DMS 273 treated with DMSO at 0.1 percent for 48 hours (cell line): ENCODE measurements at regions not wholly inside any gene's neighbourhood (a gene's known extent, or its start where the extent isn't known, plus 50 kb on each side); places are given as distances from the start of the nearest gene placed in this dataset.

ENCODE experiments used
- DNase-seq: peaks from one replicate; lab custom pipeline; 2025; lab: John Stamatoyannopoulos, UW

DNA sequence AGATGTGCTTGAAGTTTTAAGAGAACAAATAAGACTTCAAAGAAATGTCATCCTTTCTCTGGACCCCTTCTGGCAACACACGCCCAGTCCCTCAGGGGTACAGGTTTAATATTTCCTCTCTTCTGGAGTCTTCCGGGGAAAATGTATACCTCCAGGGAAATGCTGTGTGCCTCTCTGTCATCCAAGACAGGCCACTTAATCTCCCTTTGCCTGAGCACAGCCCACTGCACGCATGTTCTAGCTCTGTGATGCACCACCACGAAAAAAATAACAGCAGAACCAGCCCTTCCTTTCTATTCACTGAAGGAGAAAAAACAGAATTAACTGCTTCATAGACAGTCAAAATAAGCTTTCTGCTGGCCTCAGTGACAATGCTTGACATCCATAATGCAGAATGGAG lies 140.1 kb downstream of the RBFOX3 start:
- DNase-seq: no peak

DNA sequence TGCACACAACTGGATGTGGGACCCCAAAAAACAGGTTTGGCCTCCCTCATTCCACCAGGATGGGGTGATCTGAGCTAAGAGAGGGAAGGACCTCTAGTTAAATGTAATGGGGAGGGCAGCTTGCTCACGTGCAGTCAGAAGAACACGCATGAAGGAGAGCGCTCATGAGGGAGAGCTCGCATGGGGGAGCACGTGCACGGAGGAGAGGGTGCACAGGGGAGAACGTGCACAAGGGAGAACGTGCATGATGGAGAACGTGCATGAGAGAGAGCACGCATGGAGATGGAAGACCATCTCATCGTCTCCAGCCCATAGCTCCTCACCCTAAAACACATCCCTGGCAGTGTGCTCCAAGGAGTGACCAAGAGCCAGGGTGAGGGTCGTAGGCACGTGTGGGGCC lies 141.2 kb downstream of the RBFOX3 start:
- DNase-seq: no peak

DNA sequence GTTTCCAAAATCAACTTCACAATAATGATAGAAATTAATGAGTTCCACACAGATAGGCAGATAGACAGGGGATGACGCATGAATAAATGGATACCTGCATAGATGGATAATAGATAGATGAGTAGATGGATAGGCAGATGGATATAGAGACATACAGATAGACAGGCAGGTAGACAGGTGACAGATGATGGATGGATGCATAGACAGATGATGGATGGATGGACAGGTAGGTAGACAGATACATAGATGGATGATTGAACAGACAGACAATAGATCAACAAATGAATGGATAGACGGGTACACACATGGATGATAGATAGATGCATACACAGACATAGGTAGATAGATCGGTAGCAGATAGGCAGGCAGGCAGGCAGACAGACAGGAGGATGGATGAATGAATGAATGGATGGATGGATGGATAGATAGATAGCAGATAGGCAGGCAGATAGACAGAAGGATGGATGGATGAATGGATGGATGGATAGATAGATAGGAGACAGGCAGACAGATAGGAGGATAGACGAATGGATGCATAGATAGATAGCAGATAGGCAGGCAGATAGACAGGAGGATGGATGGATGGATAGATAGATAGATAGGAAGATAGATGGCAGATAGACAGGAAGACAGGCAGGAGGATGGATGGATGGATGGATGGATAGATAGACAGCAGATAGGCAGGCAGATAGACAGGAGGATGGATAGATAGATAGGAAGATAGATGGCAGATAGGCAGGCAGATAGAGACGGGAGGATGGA lies 142.5 kb downstream of the RBFOX3 start:
- no peak for DNase-seq

DNA sequence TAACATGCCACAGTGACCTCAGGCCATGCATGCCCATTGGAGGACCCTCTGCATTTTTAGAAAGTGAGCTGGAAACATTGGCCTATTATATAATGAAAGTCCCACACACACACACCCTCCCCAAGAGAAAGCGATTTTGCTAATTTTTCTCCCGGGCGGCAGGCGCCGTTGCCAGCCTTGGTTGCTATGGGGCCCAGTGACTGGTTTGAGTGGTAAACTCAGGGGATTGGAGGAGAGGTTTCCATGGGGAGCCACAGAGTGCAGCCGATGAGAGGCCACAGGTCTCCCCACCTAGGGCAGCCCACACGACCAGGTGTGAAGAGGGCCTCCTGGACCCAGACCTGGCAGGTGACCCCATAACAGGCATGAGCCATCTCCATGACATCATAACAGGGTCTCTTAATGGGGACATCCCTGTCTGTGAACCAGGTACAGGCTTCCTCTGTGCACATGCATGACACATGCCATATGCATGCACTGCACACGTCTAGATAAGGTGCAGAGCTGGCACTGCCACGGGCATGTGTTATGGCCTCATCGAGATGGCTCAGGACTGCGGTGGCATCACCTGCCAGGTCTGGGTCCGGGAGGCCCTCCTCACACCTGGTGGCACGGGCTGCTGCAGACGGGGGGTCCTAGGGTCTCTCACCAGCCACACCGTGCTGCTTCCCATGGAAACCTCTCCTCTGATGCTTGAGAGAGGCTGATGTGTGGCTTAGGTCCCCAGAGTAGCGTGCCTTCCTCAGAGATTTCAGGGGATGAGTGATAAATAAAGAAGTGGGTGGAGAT lies 144.1 kb downstream of the RBFOX3 start:
- DNase-seq: peak; percentile 1

DNA sequence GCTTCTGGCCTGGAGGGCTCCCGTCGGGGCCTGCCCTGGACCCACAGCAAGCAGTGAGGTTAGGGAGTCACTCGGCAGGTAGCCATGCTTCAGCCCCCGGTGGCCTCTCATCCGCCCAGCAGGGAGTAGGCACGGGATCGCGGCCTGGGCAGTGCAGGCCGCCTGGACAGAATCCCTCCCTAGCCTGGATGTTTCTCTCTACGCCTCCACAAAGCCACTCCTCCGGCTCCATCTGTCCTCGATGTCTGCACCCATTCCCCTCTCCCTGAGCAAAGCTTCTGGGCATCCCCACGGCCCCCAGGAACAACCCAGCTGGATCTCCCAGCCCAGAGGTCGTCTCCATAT lies 145.2 kb downstream of the RBFOX3 start:
- peak; percentile 75 for DNase-seq

DNA sequence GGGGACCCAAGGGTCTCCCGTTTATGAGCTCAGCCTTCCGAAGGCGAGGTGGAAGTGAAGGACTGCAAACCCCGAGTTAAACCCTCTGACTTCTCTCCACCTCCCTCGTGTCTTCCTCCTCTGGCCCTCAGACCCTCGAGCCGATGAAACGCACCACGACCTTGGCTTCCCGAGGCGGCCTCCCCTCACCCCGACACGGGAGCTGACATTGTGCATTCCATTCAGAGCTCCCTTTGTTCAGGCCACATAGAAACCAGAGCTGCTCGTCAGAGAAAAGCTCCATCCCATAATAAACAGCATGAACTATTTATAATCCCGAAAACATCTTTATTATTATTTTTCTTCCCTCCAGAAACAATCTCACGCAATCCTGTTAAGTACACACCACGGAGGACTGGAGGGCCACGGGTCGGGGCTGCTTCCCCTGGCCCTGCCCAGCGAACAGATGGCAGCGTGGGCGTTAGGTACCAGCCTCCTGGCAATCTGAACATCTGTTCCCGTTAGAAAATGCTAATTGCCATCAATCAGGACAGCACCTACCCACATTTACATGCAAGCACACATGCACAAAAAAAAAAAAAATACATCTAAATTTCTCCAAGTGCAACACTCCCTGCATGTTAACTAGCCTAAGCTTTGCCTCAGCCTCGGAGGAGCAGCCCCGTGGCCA lies 145.7 kb downstream of the RBFOX3 start:
- DNase-seq: peak; percentile 98

DNA sequence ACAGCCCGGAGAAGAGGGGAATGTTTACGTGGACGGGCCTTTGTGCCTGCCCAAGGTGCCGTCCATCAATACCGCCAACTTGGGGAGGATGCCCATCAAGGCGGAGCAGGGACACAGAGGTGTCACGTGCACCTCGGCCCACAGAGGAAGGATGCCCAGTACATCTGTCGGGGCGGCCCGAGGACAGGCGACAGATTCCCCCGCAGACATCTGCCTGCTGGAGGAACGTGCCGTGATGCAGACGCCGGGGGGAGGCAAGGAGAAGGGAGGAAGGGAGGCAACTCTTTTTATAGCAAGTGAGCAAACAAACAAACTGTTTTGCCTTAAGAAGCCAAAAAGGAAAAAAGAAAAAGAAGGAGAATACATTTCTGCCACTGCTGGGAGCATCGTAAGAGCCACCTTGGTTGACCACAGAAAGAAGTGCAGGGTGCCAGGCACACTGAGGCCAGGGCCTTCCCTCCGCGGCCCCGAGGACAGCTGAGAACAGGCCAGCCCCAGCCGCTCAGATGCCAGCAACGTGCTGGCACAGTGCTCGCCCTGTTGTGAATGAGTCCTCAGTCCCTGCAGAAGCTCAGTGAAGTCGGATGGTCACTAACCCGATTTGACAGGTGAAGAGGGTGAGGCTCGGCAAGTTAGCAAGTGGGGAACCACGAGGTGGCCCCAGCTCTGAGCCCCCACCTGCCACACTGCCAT lies 146.4 kb downstream of the RBFOX3 start:
- DNase-seq: peak; percentile 65

DNA sequence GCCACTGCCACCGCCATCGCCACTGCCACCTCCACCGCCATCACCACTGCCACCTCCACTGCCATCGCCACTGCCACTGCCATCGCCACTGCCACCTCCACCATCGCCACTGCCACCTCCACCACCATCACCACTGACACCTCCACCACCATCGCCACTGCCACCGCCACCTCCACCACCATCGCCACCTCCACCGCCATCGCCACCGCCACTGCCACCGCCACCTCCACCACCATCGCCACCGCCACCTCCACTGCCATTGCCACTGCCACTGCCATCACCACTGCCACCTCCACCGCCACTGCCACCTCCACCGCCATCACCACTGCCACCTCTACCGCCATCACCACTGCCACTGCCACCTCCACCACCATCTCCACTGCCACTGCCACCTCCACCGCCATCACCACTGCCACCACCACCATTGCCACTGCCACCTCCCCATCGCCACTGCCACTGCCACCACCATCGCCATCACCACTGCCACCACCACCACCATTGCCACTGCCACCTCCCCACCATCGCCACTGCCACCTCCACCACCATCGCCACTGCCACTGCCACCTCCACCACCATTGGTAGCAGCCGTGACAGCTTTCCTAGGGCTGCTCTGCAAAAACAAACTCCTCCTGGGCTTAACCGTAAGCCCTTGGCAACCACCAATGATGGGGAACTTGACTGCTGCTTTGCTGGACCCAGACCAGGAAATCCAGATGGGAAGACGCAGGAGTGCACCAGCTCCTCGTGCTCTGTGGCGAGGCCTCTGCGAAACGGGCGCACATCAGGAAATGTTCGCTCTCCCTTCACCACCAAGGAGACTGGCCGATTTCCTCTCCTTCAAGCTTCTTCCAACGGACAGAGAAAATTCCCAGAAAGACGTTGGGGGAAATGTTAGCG lies 147.2 kb downstream of the RBFOX3 start:
- peak; percentile 85 for DNase-seq

DNA sequence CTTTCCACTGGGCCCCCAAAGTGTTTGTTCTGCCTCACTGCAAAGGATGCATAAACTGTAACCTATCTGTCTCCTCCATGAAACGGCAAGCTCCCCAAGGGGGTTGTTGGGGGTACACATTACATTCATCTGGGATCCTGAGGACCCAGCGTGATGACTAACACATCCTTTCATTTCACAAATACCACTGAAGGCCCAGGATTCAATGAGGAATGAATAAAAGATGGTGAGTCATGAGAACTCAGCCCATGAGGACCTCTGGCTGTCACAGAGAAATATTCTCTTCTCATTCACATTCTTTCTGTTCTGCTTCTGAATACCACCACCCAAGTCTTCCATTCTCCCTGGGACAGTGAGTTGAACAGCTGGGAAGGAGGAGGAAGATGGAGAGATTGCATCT lies 149.8 kb downstream of the RBFOX3 start:
- no peak for DNase-seq

DNA sequence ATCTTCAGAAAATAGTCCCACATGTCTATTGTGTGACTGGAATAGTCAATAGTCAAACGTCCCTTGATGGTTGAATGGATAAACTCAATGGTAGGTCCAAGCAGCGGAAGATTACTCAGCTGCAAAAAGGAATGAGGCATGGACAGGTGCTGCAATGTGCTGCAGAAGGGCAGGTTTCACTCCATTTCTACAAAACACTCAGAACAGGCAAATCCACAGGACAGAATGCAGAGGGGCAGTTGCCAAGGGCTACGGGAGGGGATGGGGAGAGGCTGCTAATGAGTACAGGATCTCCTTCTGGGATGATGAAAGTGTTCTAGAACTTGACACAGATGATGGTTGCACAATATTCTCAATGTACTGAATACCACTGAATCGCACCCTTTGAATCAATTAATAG lies 151.0 kb downstream of the RBFOX3 start:
- no peak for DNase-seq

DNA sequence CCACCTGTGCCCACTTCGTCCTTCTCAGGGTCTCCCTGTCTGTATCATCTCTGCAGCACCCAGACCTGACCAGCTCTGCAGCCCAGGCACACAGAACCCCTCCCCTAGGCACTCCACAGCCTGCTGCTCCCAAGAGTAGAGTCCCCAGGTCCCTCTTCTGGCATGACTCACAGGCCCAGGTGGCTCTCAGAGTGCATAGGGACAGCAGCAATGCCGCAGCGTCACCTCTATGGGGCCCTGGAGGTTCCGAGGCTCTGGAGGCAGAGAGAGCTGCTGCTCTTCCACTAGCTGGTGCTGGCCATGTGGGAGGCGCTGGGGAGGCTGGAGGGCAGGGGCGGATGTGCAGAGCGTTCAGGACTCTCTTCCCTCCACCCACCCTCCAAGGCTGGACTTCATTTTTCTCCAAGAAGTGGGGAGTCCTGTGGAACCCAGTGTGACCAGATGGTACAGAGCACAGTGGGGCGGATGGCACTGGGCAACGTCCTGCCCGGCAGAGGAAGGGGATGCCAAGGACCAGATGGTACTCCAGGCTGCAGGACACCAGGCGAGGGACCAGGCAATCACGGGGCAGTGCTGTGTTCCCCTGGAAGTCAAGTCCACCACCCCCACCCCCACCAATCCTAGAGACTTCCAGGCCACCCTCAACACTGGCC lies 151.7 kb downstream of the RBFOX3 start:
- DNase-seq: no peak

DNA sequence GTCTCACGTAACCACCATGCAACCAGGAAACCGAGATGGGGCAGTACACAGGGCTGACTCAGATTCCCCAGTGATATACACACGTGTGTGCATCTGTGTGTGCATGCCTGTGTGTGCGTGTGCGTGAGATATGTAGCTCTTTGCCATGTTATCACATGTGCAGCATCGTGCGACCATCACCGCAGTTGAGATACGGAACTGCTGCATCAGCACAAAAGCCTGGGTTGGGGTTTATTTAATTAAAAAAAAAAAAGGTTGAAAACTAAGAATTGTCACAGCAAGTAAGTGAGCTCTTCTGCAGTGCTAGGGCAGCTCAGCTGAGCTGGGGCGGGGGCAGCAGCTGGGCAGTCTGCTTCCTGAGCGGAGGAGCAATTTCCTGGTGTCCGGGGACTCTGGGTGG lies 152.5 kb downstream of the RBFOX3 start:
- no peak for DNase-seq

DNA sequence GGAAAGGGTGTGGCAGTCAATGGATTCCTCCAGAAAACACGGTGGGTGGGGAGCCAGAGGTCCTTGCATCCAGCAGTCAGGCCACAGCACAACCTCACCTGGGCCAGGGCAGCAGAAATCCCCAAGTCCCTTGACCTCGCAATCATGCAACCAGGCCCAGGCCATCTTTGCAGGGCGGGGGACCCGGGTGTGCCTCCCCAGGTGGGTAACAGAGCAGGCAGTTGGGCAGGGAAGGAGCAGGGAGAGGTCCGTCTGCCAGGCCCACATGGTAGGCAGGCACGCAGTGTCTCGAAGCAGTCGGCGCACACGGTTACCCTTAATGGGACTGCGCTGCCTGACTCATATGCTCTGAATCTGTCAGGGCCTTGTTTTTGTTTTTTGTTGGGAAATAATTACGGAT lies 153.0 kb downstream of the RBFOX3 start:
- no peak for DNase-seq

DNA sequence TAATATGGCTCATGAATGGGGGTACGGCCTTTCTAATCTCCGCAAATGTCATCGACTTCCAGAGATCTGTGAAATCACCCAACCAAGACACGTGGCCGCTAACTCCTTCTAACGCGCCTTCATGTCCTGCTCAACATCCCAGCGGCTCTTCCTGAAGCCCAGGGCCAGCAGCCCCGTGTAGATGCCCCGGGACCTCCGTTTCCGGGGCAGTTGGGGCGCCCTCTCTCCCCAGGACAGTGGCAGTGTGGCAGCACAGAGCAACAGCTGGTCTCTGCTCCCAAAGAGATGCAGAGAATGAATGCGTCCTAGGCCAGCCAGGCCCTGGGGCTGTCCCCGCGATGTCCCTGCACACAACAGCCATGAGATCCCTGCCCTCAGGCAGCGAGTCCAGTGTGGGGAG lies 153.5 kb downstream of the RBFOX3 start:
- no peak for DNase-seq

DNA sequence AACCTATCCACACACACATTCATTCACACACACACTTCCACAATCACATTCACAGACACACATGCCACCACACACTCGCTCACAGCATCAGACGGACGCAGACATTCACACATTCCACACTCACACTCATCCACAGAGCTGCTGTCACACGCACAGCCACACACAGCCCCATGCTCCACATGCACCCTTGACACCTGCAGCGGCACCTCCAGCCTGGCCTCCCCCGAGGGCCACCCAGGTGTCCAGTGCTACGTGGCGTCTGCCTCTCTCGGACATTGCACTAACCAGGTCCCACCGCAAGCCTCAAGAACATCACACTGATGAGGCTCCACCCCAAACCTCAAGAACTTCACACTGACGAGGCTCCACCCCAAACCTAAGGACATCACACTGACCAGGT lies 155.2 kb downstream of the RBFOX3 start:
- no peak for DNase-seq

DNA sequence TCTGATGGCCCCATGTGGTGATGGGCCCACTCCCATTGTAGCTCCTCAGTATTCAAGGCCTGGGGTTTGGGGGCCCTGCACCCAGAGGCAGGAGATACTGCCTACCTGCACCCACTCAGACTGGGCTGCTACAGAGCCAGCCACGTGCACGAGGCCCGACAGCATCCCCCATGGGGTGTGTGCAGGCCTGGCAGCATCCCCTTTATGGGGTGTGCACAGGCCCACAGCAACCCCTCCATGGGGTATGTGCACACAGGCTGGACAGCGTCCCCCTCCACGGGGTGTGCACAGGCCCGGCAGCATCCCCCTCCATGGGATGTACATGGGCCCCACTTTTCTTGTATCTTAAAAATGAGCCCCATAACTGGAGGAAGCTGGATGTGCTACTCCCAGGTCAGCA lies 156.0 kb downstream of the RBFOX3 start:
- DNase-seq: no peak

DNA sequence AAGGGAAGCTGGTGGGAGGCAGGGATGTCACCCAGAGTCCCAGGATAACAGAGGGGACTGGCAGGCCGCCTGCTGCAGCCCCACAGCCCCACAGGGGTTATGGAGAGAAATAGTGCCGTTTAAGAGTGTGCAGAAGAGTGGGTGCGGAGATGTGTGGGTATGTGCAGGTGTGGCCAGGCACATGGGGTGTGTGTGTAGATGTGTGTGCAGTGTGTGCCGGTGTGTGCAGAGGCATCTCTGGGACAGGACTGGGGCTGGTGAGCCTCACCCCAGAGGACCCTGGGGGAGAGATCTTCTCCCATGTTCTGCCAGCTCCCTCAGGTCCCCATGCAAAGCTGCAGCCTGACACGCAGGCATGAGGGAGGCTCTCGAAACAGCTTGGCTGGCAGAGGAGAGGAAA lies 157.4 kb downstream of the RBFOX3 start:
- no peak for DNase-seq

DNA sequence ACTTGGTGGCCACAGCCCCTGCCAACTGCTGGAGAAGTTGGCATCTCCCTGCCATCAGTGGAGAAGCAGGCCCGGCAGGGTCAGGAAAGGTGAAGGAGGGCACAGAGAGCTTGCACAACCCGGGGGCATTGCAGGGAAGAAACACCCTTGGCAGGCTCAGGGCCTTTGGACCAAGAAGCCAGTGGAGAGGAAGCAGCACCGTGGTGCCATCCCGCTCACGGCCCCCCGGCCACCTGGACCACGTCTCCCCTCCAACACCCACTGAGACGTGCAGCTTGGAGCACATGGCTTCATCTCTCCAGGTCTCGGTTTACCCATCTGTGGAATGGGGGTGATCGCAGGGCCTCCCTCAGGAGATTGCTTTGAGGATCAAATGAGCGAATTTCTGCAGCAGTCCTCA lies 158.1 kb downstream of the RBFOX3 start:
- DNase-seq: no peak

DNA sequence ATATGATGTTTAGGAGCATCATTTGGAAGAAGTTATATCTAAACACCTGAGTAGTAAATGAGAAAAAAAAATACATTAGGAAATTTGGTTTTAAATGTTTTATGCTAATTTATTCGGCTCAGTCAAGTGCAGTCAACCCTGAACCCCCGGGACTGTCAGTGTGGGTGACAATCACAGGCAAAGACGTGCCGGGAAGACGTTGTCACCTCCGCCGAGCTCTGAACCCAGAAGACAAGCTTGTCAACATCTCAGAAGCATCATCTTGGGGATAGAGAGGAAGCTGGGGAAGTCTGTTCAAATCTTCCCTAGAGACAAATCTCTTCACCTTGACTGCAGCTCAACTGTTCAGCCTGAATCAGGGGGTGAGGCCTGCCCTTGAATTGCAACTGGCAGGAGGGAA lies 159.7 kb downstream of the RBFOX3 start:
- DNase-seq: no peak

DNA sequence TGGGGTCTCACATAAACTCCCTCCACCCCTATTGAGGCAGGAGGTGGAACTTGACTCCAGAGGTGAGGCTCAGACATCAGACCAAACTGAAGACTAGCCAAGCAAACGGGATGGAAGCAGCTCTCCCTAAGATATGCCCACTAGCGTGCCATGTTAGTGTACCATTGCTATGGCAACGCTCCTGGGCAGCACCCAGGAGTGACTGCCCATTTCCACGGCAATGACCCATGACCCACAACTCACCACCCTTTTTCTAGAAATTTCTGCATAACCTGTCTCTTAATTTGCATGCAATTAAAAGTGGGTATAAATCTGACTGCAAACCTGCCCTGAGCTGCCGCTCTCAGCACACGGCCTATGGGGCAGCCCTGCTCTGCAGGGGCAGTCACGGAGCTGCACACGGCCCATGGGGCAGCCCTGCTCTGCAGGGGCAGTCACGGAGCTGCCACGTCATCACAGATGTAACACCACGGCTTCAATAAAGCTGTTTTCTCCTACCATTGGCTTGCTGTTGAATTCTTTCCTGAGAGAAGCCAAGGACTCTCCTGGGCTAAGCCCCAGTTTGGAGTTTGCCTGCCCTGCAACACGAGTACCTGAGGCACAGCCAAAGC lies 164.3 kb downstream of the RBFOX3 start:
- DNase-seq: no peak

DNA sequence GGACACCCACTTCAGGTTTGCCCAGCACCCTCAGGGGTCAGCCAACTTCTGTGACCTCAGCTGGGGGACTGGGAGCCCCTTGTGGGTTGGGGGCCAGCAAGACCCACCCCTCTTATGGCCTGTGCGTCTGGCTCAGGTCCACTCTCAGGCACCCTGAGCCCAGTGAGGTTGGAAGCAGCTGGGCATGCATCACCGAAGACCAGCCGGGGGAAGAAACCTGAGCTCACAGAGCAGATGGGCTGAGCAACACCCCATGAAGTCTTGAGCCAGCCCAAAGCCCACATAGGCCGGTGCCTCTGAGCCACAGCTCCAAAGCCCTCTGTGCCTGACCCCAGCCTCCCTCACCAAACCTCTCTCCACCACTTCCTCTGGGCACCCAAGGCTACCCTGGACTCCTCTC lies 166.7 kb downstream of the RBFOX3 start:
- DNase-seq: peak; percentile 51
